Testis (tissue), 2 donors: ENCODE measurements at regions not wholly inside any gene's neighbourhood (a gene's known extent, or its start where the extent isn't known, plus 50 kb on each side); places are given as distances from the start of the nearest gene placed in this dataset.

Source experiments
- DNase-seq: peaks from one replicate; pipeline ENCODE4 v3.0.0-alpha.2; 2019
- H3K27ac ChIP-seq, 2 donors: fragments of 200-600 bp; sonication (generic); one replicate each; pipeline ENCODE4 v1.5.1; 2019
- H3K27me3 ChIP-seq: fragments of 200-600 bp; sonication (generic); one replicate; pipeline ENCODE4 v1.5.1; 2019
- H3K36me3 ChIP-seq: fragments of 200-600 bp; sonication (generic); one replicate; pipeline ENCODE4 v1.5.1; 2017; ENCODE audit warnings: low read depth; ENCODE audit errors: missing control alignments
- H3K4me1 ChIP-seq: fragments of 200-600 bp; sonication (generic); one replicate; pipeline ENCODE4 v1.5.1; 2019
- H3K4me3 ChIP-seq, 2 donors: fragments of 200-600 bp; sonication (generic); one replicate each; pipeline ENCODE4 v1.5.1; 2017 to 2019
- H3K9me3 ChIP-seq: fragments of 200-600 bp; sonication (generic); one replicate; pipeline ENCODE4 v1.5.1; 2017
- CTCF ChIP-seq, 3 experiments: fragments of 450-650 bp in 2 of 3; fragments of 200-600 bp in 1 of 3; sonication (generic) in 1 of 3; IDR thresholded peaks; one replicate each; pipeline ENCODE4 v1.5.1; 2016 to 2019; ENCODE audit warnings: antibody characterized with exemption in 3 of 3, mild to moderate bottlenecking in 2 of 3, moderate library complexity in 1 of 3
- POLR2A ChIP-seq: fragments of 450-650 bp; IDR thresholded peaks from one replicate; pipeline ENCODE4 v1.6.1; 2017; ENCODE audit warnings: antibody characterized with exemption, mild to moderate bottlenecking, moderate library complexity
- WGBS, 2 donors: methylation state at CpG; one replicate each; pipeline ENCODE4 v1.1.5; 2018; 5-methylcytosine and 5-hydroxymethylcytosine counted together
- intact Hi-C: fragments of 100-400 bp; cut with DNase I; formaldehyde crosslinking; loops from one replicate; pipeline ENCODE4 v1.15.1; 2023; ENCODE audit warnings: low total_unique reads

DNA sequence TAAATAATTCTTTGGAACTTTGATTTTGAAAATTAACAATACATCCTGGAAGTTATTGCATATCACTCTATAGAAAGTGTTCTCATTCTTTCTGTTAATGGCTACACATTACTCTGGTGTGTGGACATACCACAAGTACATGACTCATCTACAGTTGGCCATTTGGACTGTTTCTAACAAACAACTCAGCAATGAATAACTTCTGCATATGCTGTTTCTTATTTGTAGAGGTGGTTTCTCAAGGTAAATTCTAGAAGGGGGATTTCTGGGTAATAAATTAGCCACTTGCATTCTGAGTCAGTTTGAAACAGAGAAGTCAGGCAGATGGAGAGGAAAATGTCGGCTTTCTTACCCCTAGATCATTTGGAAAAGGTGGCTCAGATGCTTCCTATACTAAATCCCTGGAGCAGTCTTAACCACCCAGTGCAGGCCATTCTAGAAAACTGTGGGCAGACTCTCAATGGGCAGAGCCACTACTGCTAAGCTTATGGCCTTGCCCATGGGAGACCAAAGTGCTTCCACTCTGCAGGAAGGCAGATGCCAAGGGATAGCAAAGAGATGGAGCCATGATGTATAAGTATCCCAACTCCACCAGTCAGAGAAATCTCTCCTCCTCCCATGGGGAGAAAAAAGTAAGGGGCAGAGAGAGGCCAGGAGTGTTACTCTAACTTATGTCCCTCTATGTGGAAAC lies 194.0 kb upstream of the PLPP4 start:
- Histone ChIP-seq H3K4me1 (no peaks in the 10 kb centered on the region), H3K9me3 (no peaks in the 10 kb centered on the region), H3K36me3 (no peaks in the 10 kb centered on the region), H3K27ac (no peak overlapping the region), H3K27me3 (no peaks in the 10 kb centered on the region), H3K4me3 (no peak overlapping the region)
- no peak for TF ChIP-seq POLR2A
- intact Hi-C loops, result no loop called here
- no peak for DNase-seq
- 88 to 92% methylated on average over 1 of the region's 1 CpG for WGBS, 2 donors

- no peaks in the 10 kb centered on the region for H3K4me1 ChIP-seq
- no peaks in the 10 kb centered on the region for H3K9me3 ChIP-seq
- no peak overlapping the region for H3K4me3 ChIP-seq
- intact Hi-C loops, result no loop called here
- H3K27ac ChIP-seq, result no peak overlapping the region
- TF ChIP-seq CTCF (IDR thresholded peaks at IDR 0.05) (no peak), POLR2A (no peak)
- no peak for DNase-seq
- no peaks in the 10 kb centered on the region for H3K27me3 ChIP-seq
- no peaks in the 10 kb centered on the region for H3K36me3 ChIP-seq
- 96 to 97% methylated on average over 3 of the region's 3 CpGs for whole genome bisulfite sequencing, 2 donors
These were observed 191.0 kb upstream of the PLPP4 start for GRCh38 chr10:120266022-120266421.

DNA sequence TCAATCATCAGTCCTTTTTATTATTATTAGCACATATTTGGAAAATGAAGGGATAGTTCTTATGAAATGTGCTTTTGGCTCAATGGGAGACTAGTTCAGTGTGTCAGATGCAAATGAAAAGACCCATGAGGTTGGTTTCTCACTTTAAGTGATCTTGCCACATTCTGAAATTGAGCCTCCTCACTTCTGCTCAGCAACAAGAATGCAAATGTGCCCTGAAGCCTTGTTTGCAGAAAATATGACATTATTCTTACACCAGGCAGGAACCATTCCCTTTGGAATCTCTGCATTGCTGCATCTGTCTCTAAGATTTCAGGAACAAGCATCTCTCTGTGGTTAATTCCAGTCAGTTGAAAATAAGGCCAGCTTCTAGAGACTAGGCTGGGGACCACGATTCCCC lies 186.1 kb upstream of the PLPP4 start:
- intact Hi-C loops, result no loop called here
- no peak overlapping the region for H3K4me3 ChIP-seq
- no peak overlapping the region for H3K27ac ChIP-seq
- DNase-seq, result no peak
- WGBS, 2 donors, result 71 to 79% methylated on average over 1 of the region's 1 CpG
- H3K36me3 ChIP-seq, result no peaks in the 10 kb centered on the region
- no peaks in the 10 kb centered on the region for H3K9me3 ChIP-seq
- TF ChIP-seq CTCF (IDR thresholded peaks at IDR 0.05) (no peak), POLR2A (no peak)
- H3K27me3 ChIP-seq, result no peaks in the 10 kb centered on the region
- H3K4me1 ChIP-seq, result no peaks in the 10 kb centered on the region

DNA sequence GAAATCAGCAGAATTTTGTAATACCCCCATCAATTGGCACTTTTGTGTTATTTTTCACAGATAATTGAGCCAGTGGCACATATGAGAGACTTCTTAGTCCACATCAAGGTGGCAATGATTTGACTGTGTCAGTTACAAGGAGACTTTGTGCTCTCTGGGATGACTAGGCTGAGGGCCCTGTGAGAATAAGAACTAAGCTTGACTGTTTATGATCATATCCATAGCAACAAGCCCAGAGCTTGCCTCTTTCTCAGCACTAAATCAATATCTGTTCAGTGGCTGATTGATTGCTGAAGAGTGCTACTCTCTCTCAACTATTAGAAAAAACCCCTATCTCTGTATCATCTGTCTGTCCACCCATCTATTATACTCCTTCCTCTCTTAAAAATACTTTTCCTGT lies 185.3 kb upstream of the PLPP4 start:
- no peak overlapping the region for H3K4me3 ChIP-seq
- TF ChIP-seq POLR2A (no peak), CTCF (IDR thresholded peaks at IDR 0.05) (no peak)
- H3K9me3 ChIP-seq, result no peaks in the 10 kb centered on the region
- no peaks in the 10 kb centered on the region for H3K36me3 ChIP-seq
- no peaks in the 10 kb centered on the region for H3K27me3 ChIP-seq
- no peaks in the 10 kb centered on the region for H3K4me1 ChIP-seq
- H3K27ac ChIP-seq, result no peak overlapping the region
- no peak for DNase-seq
- intact Hi-C loops, result no loop called here

DNA sequence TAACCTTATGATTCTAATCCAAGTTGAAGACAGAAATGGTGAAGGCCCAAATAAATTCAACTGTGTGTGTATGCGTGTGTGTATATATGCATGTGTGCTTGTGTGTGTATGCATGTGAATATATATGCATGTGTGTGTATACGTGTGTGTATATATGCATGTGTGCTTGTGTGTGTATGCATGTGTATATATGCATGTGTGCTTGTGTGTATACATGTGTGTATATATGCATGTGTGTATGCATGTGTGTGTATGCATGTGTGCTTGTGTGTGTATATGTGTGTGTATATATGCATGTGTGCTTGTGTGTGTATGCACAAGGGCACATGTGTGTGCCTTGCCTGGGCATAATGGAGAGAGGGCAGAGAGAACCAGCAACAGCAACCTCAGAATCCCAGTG lies 184.7 kb upstream of the PLPP4 start:
- intact Hi-C loops, result no loop called here
- WGBS, 2 donors, result 88 to 97% methylated on average over 2 of the region's 2 CpGs
- H3K27me3 ChIP-seq, result no peaks in the 10 kb centered on the region
- H3K36me3 ChIP-seq, result no peaks in the 10 kb centered on the region
- no peak overlapping the region for H3K4me3 ChIP-seq
- DNase-seq, result no peak
- H3K9me3 ChIP-seq, result no peaks in the 10 kb centered on the region
- TF ChIP-seq POLR2A (no peak), CTCF (IDR thresholded peaks at IDR 0.05) (no peak)
- H3K4me1 ChIP-seq, result no peaks in the 10 kb centered on the region
- H3K27ac ChIP-seq, result no peak overlapping the region
